Astrocyte of the spinal cord (primary cell): ENCODE measurements at regions not wholly inside any gene's neighbourhood (a gene's known extent, or its start where the extent isn't known, plus 50 kb on each side); places are given as distances from the start of the nearest gene placed in this dataset.
"Not testable (repeated sequence)": the region's sequence is repeated elsewhere in the genome, so short reads cannot be mapped to it uniquely, and the experiment has no call there.

ENCODE experiments used
- DNase-seq: peaks from one replicate; pipeline ENCODE4 v3.0.0; 2011; ENCODE audit warnings: low read depth, low spot score
- H3K4me3 ChIP-seq: 2 replicates; pipeline ENCODE4 v1.5.1; 2011; ENCODE audit warnings: low read depth, mild to moderate bottlenecking, low read length, moderate library complexity
- in situ Hi-C: cut with HindIII; loops from 2 replicates; pipeline ENCODE4 v1.10.0; 2017; ENCODE audit warnings: low sequenced_read_pairs
- TF ChIP-seq, protein P1 (sequence below): IDR thresholded peaks from 2 replicates; pipeline ENCODE4 v1.5.1; 2012; ENCODE audit warnings: low read depth, mild to moderate bottlenecking, low read length, inconsistent platforms

GRCh38 chr3:182023843-182024242, 312.1 kb downstream of the SOX2 start:
- no peak overlapping the region for H3K4me3 ChIP-seq
- no peak for DNase-seq
- TF ChIP-seq, protein P1, sequence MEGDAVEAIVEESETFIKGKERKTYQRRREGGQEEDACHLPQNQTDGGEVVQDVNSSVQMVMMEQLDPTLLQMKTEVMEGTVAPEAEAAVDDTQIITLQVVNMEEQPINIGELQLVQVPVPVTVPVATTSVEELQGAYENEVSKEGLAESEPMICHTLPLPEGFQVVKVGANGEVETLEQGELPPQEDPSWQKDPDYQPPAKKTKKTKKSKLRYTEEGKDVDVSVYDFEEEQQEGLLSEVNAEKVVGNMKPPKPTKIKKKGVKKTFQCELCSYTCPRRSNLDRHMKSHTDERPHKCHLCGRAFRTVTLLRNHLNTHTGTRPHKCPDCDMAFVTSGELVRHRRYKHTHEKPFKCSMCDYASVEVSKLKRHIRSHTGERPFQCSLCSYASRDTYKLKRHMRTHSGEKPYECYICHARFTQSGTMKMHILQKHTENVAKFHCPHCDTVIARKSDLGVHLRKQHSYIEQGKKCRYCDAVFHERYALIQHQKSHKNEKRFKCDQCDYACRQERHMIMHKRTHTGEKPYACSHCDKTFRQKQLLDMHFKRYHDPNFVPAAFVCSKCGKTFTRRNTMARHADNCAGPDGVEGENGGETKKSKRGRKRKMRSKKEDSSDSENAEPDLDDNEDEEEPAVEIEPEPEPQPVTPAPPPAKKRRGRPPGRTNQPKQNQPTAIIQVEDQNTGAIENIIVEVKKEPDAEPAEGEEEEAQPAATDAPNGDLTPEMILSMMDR = no peak
- in situ Hi-C loops = no loop called here

DNA sequence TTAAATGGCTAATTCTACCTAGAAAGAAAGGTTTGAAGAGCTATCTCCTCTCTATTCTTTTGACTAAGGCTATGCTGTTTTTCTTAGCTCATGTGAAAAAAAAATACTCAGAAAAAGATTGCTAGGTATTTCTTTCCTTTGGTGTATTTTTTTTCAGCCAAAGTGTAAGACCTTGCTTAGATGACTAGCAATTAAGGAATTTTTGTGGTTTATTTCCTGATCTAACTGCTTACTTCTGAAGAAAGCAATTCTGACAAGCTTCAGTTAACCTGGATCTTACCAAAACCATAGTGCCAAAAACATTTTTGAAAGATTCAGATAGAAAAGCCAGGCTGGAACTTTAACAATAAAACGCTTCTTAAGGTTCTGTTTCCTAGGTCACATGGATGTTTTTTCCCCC, 315.6 kb downstream of the SOX2 start:
- DNase-seq = peak; percentile 52
- TF ChIP-seq, protein P1 = no peak
- no peak overlapping the region for H3K4me3 ChIP-seq
- in situ Hi-C loops = no loop called here

DNA sequence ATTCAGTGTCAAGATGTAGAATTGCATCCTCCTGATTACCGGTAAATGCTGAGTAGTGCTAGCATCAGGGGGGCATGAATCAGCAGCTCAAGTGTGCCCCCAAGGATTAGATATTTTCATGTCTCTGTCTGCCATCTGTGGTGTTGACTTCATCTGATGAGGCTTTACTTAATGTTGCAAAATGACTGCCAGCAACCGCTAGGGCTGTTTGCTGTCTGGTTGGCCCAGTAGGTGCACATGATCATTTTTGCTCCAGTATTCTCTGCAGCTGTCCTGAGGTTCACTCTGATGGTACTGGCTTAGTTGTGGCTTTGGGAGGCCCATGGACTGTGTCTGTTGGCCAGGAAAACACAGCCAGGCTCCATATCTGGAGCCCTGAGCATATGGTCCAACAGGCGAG, 316.4 kb downstream of the SOX2 start:
- TF ChIP-seq, protein P1 = no peak
- DNase-seq = peak; percentile 8
- in situ Hi-C loops = no loop called here
- no peak overlapping the region for H3K4me3 ChIP-seq

GRCh38 chr3:182034231-182034630, 322.5 kb downstream of the SOX2 start:
- H3K4me3 ChIP-seq, in situ Hi-C loops, DNase-seq: not testable (repeated sequence)

- no peak for DNase-seq
- in situ Hi-C loops = no loop called here
- H3K4me3 ChIP-seq = no peak overlapping the region
- TF ChIP-seq, protein P1 = no peak
These were observed 323.6 kb downstream of the SOX2 start for GRCh38 chr3:182035324-182035723.

GRCh38 chr3:182036382-182036781, 324.7 kb downstream of the SOX2 start:
- DNase-seq = no peak
- TF ChIP-seq, protein P1 = no peak
- no peak overlapping the region for H3K4me3 ChIP-seq
- in situ Hi-C loops = no loop called here

DNA sequence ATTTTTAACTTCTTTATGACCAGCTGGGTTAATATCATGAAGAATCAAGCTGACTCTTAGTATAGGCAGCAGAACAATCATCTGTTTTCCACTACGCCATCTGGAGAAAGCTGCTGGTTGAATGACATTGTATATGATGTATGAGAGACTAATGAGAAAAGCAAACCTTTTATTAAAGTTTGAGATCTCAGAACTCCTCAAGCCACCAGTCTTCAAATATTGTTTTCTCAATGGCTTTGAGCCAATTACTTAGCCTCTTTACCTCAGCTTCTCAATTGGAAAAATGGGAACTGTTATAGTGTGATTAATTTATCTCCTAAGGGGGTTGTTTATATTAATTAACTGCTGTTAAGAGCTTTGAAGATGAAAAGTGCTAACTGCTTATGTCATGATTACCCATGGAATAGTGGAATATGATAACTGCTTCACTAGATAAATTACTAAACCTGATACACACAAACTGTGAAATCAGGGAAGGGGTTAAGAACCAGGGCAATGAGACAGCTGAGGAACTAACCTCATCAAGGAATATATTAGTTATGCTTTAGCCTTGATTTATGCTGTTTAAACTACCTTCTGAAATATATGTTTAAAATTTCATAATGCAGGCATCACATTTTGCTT, 330.1 kb downstream of the SOX2 start:
- in situ Hi-C loops = no loop called here
- H3K4me3 ChIP-seq = no peak overlapping the region
- TF ChIP-seq, protein P1 = no peak
- DNase-seq = no peak
